GM12878 (cell line): ENCODE measurements at regions not wholly inside any gene's neighbourhood (a gene's known extent, or its start where the extent isn't known, plus 50 kb on each side); places are given as distances from the start of the nearest gene placed in this dataset.
"Not testable (repeated sequence)": the region's sequence is repeated elsewhere in the genome, so short reads cannot be mapped to it uniquely, and the experiment has no call there.

Experiments used
- ATAC-seq: fragments of 200-7000 bp; cut with Tn5 transposase; 3 replicates; pipeline ENCODE4 v1.9.1; 2020; ENCODE audit warnings: mild to moderate bottlenecking, moderate library complexity
- BruUV-seq: library from RNA; stranded (reverse); fragments of 400-500 nt; replicated peaks from 2 replicates; lab custom pipeline; 2021; lab: Mats Ljungman, UMichigan
- CTCF ChIA-PET: fragments of 300-600 bp; sonication (Branson Sonifier 250); formaldehyde crosslinking; extraction: SDS; loops from one replicate; lab custom pipeline; 2021; ENCODE audit warnings: inconsistent platforms; lab: Yijun Ruan, JAX
- POLR2A ChIA-PET: fragments of 350-600 bp; formaldehyde crosslinking; extraction: SDS; loops from one replicate; lab custom pipeline; 2021; ENCODE audit warnings: inconsistent platforms; lab: Charles Lee
- RAD21 ChIA-PET: fragments of 300-600 bp; sonication (Branson Sonifier 250); formaldehyde crosslinking; loops from one replicate; lab custom pipeline; 2023; ENCODE audit warnings: antibody characterized with exemption; ENCODE audit not compliant: unreplicated experiment; lab: Charles Lee
- SMC1A ChIA-PET: fragments of 300-600 bp; sonication (Branson Sonifier 250); formaldehyde crosslinking; loops from one replicate; lab custom pipeline; 2023; ENCODE audit not compliant: unreplicated experiment, uncharacterized antibody; lab: Charles Lee
- DNase-seq: peaks from one replicate; pipeline ENCODE4 v3.0.0-alpha.2; 2011; ENCODE audit warnings: low read depth, low spot score
- FAIRE-seq: peaks from 3 replicates; lab custom pipeline; 2011; peaks lifted over from hg19 to GRCh38; lab: Jason Lieb, UNC
- H2AFZ ChIP-seq: 2 replicates; pipeline ENCODE4 v1.6.0; 2011; ENCODE audit warnings: low read depth, low read length, control low read depth; ENCODE audit not compliant: control insufficient read depth
- H3K27ac ChIP-seq: 2 replicates; pipeline ENCODE4 v1.5.1; 2011; ENCODE audit warnings: control low read depth; ENCODE audit not compliant: control insufficient read depth, insufficient read depth
- H3K27me3 ChIP-seq, 2 experiments: replicated peaks in 1 of 2; 2 replicates each; pipeline versions ENCODE4 v1.6.0 to v1.6.1; 2011; ENCODE audit warnings: low read length in 1 of 2; ENCODE audit not compliant: control insufficient read depth in 2 of 2, insufficient read depth in 2 of 2
- H3K36me3 ChIP-seq, 2 experiments: 2 replicates each; pipeline ENCODE4 v1.5.1; 2011; ENCODE audit warnings: low read length in 1 of 2; ENCODE audit not compliant: control insufficient read depth in 2 of 2, insufficient read depth in 2 of 2
- H3K4me1 ChIP-seq: 2 replicates; pipeline ENCODE4 v1.6.1; 2011; ENCODE audit warnings: mild to moderate bottlenecking, low read length, moderate library complexity, mixed read lengths; ENCODE audit not compliant: control insufficient read depth, insufficient read depth
- H3K4me2 ChIP-seq: 2 replicates; pipeline ENCODE4 v1.6.0; 2011; ENCODE audit warnings: control low read depth; ENCODE audit not compliant: control insufficient read depth, insufficient read depth
- H3K4me3 ChIP-seq: fragments of 200-600 bp; sonication (generic); 2 replicates; pipeline ENCODE4 v1.5.1; 2016
- H3K79me2 ChIP-seq: 2 replicates; pipeline ENCODE4 v1.6.0; 2011; ENCODE audit warnings: low read length; ENCODE audit not compliant: control insufficient read depth, insufficient read depth
- H3K9ac ChIP-seq: 2 replicates; pipeline ENCODE4 v1.8.0; 2011; ENCODE audit warnings: low read length, control low read depth, mixed read lengths; ENCODE audit not compliant: control insufficient read depth, insufficient read depth
- H3K9me3 ChIP-seq: replicated peaks from 3 replicates; pipeline ENCODE4 v1.5.1; 2011; ENCODE audit warnings: mild to moderate bottlenecking, low read length; ENCODE audit not compliant: control insufficient read depth, insufficient read depth
- H4K20me1 ChIP-seq: 2 replicates; pipeline ENCODE4 v1.6.0; 2011; ENCODE audit not compliant: control insufficient read depth, insufficient read depth
- JUNB ChIP-seq: IDR thresholded peaks from 2 replicates; pipeline ENCODE4 v1.6.1; 2016; ENCODE audit warnings: antibody characterized with exemption, mild to moderate bottlenecking
- KDM1A ChIP-seq: fragments of 200-600 bp; sonication (generic); IDR thresholded peaks from 2 replicates; pipeline ENCODE4 v1.6.1; 2016; ENCODE audit warnings: borderline replicate concordance
- MYC ChIP-seq: IDR thresholded peaks from 2 replicates; pipeline ENCODE4 v1.6.1; 2011; ENCODE audit warnings: mild to moderate bottlenecking, low read length, moderate library complexity, inconsistent platforms; ENCODE audit not compliant: insufficient read depth, insufficient replicate concordance, insufficient read length, severe bottlenecking
- NFYA ChIP-seq: IDR thresholded peaks from 2 replicates; pipeline ENCODE4 v1.6.1; 2011; ENCODE audit warnings: low read depth, mild to moderate bottlenecking, low read length, improper control_type of control experiment, borderline replicate concordance
- NR2C1 ChIP-seq: fragments of 450-650 bp; IDR thresholded peaks from 2 replicates; pipeline ENCODE4 v1.6.1; 2017; ENCODE audit warnings: antibody characterized with exemption, mild to moderate bottlenecking, moderate library complexity
- NR2C2 ChIP-seq: IDR thresholded peaks from 2 replicates; pipeline ENCODE4 v1.6.1; 2011; ENCODE audit warnings: borderline replicate concordance, low read depth; ENCODE audit not compliant: control insufficient read depth, insufficient read length
- SMAD1 ChIP-seq: fragments of 450-650 bp; IDR thresholded peaks from 2 replicates; pipeline ENCODE4 v1.6.1; 2018; ENCODE audit warnings: mild to moderate bottlenecking, low read depth; ENCODE audit not compliant: partially characterized antibody
- SMARCA5 ChIP-seq: fragments of 450-650 bp; IDR thresholded peaks from 2 replicates; pipeline ENCODE4 v1.6.1; 2017; ENCODE audit warnings: mild to moderate bottlenecking
- STAT3 ChIP-seq: IDR thresholded peaks from 2 replicates; pipeline ENCODE4 v1.6.1; 2011; ENCODE audit warnings: low read depth, low read length, improper control_type of control experiment
- TCF3 ChIP-seq: IDR thresholded peaks from 2 replicates; pipeline ENCODE4 v1.6.1; 2012; ENCODE audit warnings: low read depth, mild to moderate bottlenecking, low read length, borderline replicate concordance; ENCODE audit not compliant: insufficient read depth
- ZZZ3 ChIP-seq: IDR thresholded peaks from 2 replicates; pipeline ENCODE4 v1.6.1; 2011; ENCODE audit warnings: low read depth; ENCODE audit not compliant: control insufficient read depth, insufficient read length
- WGBS: methylation state at CpG from one replicate; pipeline ENCODE4 v1.1.6; 2016; ENCODE audit warnings: low lambda C conversion rate; ENCODE audit not compliant: insufficient replicate concordance, insufficient coverage; ENCODE audit errors: missing lambda C conversion rate; 5-methylcytosine and 5-hydroxymethylcytosine counted together
- in situ Hi-C: fragments of 300-500 bp; cut with MboI; formaldehyde crosslinking; loops from 9 replicates; pipeline ENCODE4 v1.14.3; 2018; ENCODE audit warnings: mixed read lengths
- intact Hi-C: fragments of 100-400 bp; cut with micrococcal nuclease; formaldehyde crosslinking; loops from one replicate; pipeline ENCODE4 v1.14.2; 2022; ENCODE audit not compliant: unreplicated experiment
- TF ChIP-seq, protein P1 (sequence below): IDR thresholded peaks from 2 replicates; pipeline ENCODE4 v1.6.1; 2012; ENCODE audit warnings: low read depth, low read length, improper control_type of control experiment
- TF ChIP-seq, protein P2 (sequence below): fragments of 450-650 bp; IDR thresholded peaks from 2 replicates; pipeline ENCODE4 v1.6.1; 2017; ENCODE audit warnings: mild to moderate bottlenecking, low read depth, inconsistent platforms; ENCODE audit not compliant: poor library complexity, severe bottlenecking

- H3K36me3 ChIP-seq, CTCF ChIA-PET, RAD21 ChIA-PET, H3K4me2 ChIP-seq, BruUV-seq, H3K4me3 ChIP-seq, ATAC-seq, intact Hi-C loops, H3K27ac ChIP-seq, H4K20me1 ChIP-seq, FAIRE-seq, H2AFZ ChIP-seq, H3K9ac ChIP-seq, H3K27me3 ChIP-seq, in situ Hi-C loops, H3K4me1 ChIP-seq, POLR2A ChIA-PET, H3K9me3 ChIP-seq, DNase-seq, H3K79me2 ChIP-seq: not testable (repeated sequence)
- WGBS: 75% methylated on average over 17 of the region's 39 CpGs
- SMC1A ChIA-PET: interaction anchor here (0.6 to 1.2 kb wide), 2 partner anchors 16 to 111 kb away, joined by 3 read pairs; no protein-coding TSS in a partner anchor
Observed at GRCh38 chr18:64725657-64726056, 576.8 kb upstream of the LINC00305 start.

GRCh38 chr18:64720781-64721464 is 572.0 kb upstream of the LINC00305 start:
- ChIA-PET RAD21 (no interaction called here), POLR2A (no interaction called here), CTCF (no interaction called here), SMC1A (no interaction called here)
- no peak for ATAC-seq
- H3K4me3 ChIP-seq: no peak overlapping the region
- no peak overlapping the region for H3K4me2 ChIP-seq
- no peak for FAIRE-seq
- no peaks in the 10 kb centered on the region for H3K79me2 ChIP-seq
- H3K4me1 ChIP-seq: no peaks in the 10 kb centered on the region
- no peak overlapping the region for H3K9ac ChIP-seq
- BruUV-seq: no TSS peak
- intact Hi-C loops (no loop called here), in situ Hi-C loops (no loop called here)
- H3K27me3 ChIP-seq: no peaks in the 10 kb centered on the region
- no peak for DNase-seq
- no peak overlapping the region for H3K27ac ChIP-seq
- WGBS: 34% methylated on average over 19 of the region's 19 CpGs
- H3K36me3 ChIP-seq: no peaks in the 10 kb centered on the region
- no peaks in the 10 kb centered on the region for H3K9me3 ChIP-seq
- H4K20me1 ChIP-seq: no peaks in the 10 kb centered on the region
- H2AFZ ChIP-seq: no peak overlapping the region
- TF ChIP-seq, protein P1, sequence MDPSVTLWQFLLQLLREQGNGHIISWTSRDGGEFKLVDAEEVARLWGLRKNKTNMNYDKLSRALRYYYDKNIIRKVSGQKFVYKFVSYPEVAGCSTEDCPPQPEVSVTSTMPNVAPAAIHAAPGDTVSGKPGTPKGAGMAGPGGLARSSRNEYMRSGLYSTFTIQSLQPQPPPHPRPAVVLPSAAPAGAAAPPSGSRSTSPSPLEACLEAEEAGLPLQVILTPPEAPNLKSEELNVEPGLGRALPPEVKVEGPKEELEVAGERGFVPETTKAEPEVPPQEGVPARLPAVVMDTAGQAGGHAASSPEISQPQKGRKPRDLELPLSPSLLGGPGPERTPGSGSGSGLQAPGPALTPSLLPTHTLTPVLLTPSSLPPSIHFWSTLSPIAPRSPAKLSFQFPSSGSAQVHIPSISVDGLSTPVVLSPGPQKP: no peak
- no peak for TF ChIP-seq KDM1A
- TF ChIP-seq NR2C2: no peak
- TF ChIP-seq NFYA: no peak
- no peak for TF ChIP-seq ZZZ3
- TF ChIP-seq MYC: no peak
- TF ChIP-seq, protein P2, sequence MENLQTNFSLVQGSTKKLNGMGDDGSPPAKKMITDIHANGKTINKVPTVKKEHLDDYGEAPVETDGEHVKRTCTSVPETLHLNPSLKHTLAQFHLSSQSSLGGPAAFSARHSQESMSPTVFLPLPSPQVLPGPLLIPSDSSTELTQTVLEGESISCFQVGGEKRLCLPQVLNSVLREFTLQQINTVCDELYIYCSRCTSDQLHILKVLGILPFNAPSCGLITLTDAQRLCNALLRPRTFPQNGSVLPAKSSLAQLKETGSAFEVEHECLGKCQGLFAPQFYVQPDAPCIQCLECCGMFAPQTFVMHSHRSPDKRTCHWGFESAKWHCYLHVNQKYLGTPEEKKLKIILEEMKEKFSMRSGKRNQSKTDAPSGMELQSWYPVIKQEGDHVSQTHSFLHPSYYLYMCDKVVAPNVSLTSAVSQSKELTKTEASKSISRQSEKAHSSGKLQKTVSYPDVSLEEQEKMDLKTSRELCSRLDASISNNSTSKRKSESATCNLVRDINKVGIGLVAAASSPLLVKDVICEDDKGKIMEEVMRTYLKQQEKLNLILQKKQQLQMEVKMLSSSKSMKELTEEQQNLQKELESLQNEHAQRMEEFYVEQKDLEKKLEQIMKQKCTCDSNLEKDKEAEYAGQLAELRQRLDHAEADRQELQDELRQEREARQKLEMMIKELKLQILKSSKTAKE: no peak
- no peak for TF ChIP-seq NR2C1
- no peak for TF ChIP-seq STAT3
- no peak for TF ChIP-seq SMAD1
- TF ChIP-seq SMARCA5: no peak
- no peak for TF ChIP-seq TCF3
- TF ChIP-seq JUNB: no peak
